NCI-H2227 (cell line): ENCODE measurements at regions not wholly inside any gene's neighbourhood (a gene's known extent, or its start where the extent isn't known, plus 50 kb on each side); places are given as distances from the start of the nearest gene placed in this dataset.

Experiments used
- DNase-seq: peaks from one replicate; lab custom pipeline; 2025; ENCODE audit not compliant: unreplicated experiment; lab: John Stamatoyannopoulos, UW

GRCh38 chr5:164746723-164747122 is 1241.3 kb downstream of the MAT2B start:
- DNase-seq, result no peak

- no peak for DNase-seq
These were observed 1242.0 kb downstream of the MAT2B start for GRCh38 chr5:164747371-164747770.

GRCh38 chr5:164748861-164749260 is 1243.4 kb downstream of the MAT2B start:
- no peak for DNase-seq

GRCh38 chr5:164753434-164753833 is 1248.0 kb downstream of the MAT2B start:
- DNase-seq, result no peak

GRCh38 chr5:164763206-164763605 is 1257.8 kb downstream of the MAT2B start:
- DNase-seq, result no peak

- DNase-seq, result no peak
These were observed 1266.7 kb downstream of the MAT2B start for GRCh38 chr5:164772122-164772521.

GRCh38 chr5:164784230-164784629 is 1278.8 kb downstream of the MAT2B start:
- DNase-seq, result no peak

- DNase-seq, result no peak
These were observed 1292.7 kb downstream of the MAT2B start for GRCh38 chr5:164798110-164798509.

GRCh38 chr5:164799391-164799790 is 1294.0 kb downstream of the MAT2B start:
- no peak for DNase-seq

- DNase-seq, result no peak
These were observed 1296.5 kb downstream of the MAT2B start for GRCh38 chr5:164801910-164802309.

GRCh38 chr5:164809821-164810220 is 1304.4 kb downstream of the MAT2B start:
- no peak for DNase-seq

GRCh38 chr5:164818445-164818844 is 1313.0 kb downstream of the MAT2B start:
- DNase-seq, result no peak

GRCh38 chr5:164824671-164825070 is 1319.3 kb downstream of the MAT2B start:
- peak; percentile 6 for DNase-seq

GRCh38 chr5:164832516-164832915 is 1327.1 kb downstream of the MAT2B start:
- no peak for DNase-seq

- no peak for DNase-seq
These were observed 1338.9 kb downstream of the MAT2B start for GRCh38 chr5:164844348-164844747.

- no peak for DNase-seq
These were observed 1355.5 kb downstream of the MAT2B start for GRCh38 chr5:164860896-164861295.

GRCh38 chr5:164861610-164862009 is 1356.2 kb downstream of the MAT2B start:
- no peak for DNase-seq

- no peak for DNase-seq
These were observed 1363.3 kb downstream of the MAT2B start for GRCh38 chr5:164868761-164869160.

- DNase-seq, result no peak
These were observed 1363.9 kb downstream of the MAT2B start for GRCh38 chr5:164869325-164869724.

- DNase-seq, result no peak
These were observed 1371.4 kb downstream of the MAT2B start for GRCh38 chr5:164876793-164877192.

GRCh38 chr5:164881442-164881841 is 1376.0 kb downstream of the MAT2B start:
- no peak for DNase-seq

GRCh38 chr5:164885179-164885578 is 1379.8 kb downstream of the MAT2B start:
- no peak for DNase-seq

GRCh38 chr5:164893071-164893470 is 1387.7 kb downstream of the MAT2B start:
- DNase-seq, result no peak

- no peak for DNase-seq
These were observed 1393.3 kb downstream of the MAT2B start for GRCh38 chr5:164898705-164899104.
